ENCODE measurements at regions not wholly inside any gene's neighbourhood (a gene's known extent, or its start where the extent isn't known, plus 50 kb on each side); places are given as distances from the start of the nearest gene placed in this dataset.

DNA sequence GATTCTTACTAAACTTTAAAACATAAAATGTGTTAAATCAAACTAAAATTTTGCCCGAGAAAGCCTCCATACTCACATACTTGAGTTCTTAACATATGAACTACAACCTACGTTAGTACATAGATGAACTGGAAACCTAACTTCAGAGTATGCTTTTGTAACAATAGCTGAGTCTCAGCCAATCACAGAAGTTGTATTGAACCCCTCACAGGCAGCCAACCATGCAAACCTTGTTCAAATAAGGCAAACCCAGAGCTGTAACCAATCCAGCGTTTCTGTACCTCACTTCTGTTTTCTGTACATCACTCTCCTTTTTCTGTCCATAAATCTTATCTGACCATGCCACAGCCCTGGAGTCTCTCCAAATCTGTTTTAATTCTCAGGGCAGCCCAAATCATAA is 157.3 kb upstream of the COL1A2 start:
- no peaks in the 10 kb centered on the region for H3K27me3 ChIP-seq
- TF ChIP-seq, protein P1, sequence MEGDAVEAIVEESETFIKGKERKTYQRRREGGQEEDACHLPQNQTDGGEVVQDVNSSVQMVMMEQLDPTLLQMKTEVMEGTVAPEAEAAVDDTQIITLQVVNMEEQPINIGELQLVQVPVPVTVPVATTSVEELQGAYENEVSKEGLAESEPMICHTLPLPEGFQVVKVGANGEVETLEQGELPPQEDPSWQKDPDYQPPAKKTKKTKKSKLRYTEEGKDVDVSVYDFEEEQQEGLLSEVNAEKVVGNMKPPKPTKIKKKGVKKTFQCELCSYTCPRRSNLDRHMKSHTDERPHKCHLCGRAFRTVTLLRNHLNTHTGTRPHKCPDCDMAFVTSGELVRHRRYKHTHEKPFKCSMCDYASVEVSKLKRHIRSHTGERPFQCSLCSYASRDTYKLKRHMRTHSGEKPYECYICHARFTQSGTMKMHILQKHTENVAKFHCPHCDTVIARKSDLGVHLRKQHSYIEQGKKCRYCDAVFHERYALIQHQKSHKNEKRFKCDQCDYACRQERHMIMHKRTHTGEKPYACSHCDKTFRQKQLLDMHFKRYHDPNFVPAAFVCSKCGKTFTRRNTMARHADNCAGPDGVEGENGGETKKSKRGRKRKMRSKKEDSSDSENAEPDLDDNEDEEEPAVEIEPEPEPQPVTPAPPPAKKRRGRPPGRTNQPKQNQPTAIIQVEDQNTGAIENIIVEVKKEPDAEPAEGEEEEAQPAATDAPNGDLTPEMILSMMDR (IDR thresholded peaks at IDR 0.05) = no peak
- no peak overlapping the region for H3K27ac ChIP-seq
- no peaks in the 10 kb centered on the region for H3K36me3 ChIP-seq
- peaks cover 5 to 8% of the 10 kb centered on the region in 2 experiments for H3K4me1 ChIP-seq (ENCODE audit: control insufficient read depth in 1 of 2, insufficient read depth in 1 of 2, low read depth in 1 of 2, low read length in 1 of 2)
- H3K9me3 ChIP-seq = no peaks in the 10 kb centered on the region
- no peak overlapping the region for H3K4me3 ChIP-seq (ENCODE audit: low read depth in 1 of 2, low read length in 1 of 2)

DNA sequence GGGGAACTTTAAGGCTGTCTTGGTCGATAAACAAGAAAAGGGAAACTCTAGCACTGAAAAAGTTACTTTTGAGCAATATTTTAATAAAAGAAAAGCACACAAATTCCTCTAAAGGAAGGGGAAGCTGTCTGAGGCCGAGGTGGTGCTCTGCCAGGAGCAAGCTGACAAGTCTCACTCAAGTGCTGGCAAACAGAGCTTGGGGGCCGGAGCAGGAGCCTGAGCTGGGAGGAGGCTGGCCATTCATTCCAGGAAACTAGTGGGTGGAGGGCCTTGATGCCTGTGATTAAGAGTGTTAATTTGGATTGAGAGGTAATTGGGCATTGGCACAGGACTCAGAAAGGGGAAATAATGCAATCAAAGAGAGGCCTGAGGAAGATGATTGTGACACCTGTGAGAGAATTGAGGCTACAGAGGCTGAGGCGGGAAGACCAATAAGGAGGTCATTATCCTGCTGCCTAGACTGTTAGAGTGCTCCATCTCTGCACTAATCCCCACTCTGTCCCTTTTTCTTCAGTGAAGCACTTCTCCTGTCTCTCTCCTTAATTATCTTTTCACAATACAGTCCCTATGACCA is 154.9 kb upstream of the COL1A2 start:
- Histone ChIP-seq H3K27me3 (no peaks in the 10 kb centered on the region), H3K9me3 (no peaks in the 10 kb centered on the region), H3K36me3 (no peaks in the 10 kb centered on the region), H3K4me3 (ENCODE audit: low read depth in 1 of 2, low read length in 1 of 2) (no peak overlapping the region), H3K4me1 (ENCODE audit: control insufficient read depth in 1 of 2, insufficient read depth in 1 of 2, low read depth in 1 of 2, low read length in 1 of 2) (peaks cover 5 to 8% of the 10 kb centered on the region in 2 experiments), H3K27ac (no peak overlapping the region)
- TF ChIP-seq, protein P1 (IDR thresholded peaks at IDR 0.05) = no peak

DNA sequence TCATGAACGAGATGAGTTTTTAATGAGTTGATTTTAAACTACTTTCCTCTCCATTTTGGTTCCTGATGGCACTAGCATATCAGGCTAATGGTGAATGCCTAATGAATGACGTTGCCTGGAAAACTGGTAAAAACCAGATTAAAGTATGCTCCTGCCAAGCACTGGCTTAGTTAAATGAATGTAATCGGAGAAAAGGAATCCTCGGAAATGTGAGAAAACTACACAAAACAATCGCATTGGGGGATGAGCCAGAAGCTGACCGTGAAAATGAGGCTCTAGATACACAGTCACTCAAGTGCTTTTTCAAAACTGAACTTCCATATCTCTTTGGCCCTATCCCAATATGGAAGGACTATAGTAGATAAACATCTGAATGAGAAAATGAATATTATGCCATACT is 153.8 kb upstream of the COL1A2 start:
- TF ChIP-seq, protein P1 (IDR thresholded peaks at IDR 0.05) = no peak
- Histone ChIP-seq H3K4me3 (ENCODE audit: low read depth in 1 of 2, low read length in 1 of 2) (no peak overlapping the region), H3K9me3 (no peaks in the 10 kb centered on the region), H3K27ac (no peak overlapping the region), H3K4me1 (ENCODE audit: control insufficient read depth in 1 of 2, insufficient read depth in 1 of 2, low read depth in 1 of 2, low read length in 1 of 2) (peaks cover 5 to 8% of the 10 kb centered on the region in 2 experiments), H3K36me3 (no peaks in the 10 kb centered on the region), H3K27me3 (no peaks in the 10 kb centered on the region)

DNA sequence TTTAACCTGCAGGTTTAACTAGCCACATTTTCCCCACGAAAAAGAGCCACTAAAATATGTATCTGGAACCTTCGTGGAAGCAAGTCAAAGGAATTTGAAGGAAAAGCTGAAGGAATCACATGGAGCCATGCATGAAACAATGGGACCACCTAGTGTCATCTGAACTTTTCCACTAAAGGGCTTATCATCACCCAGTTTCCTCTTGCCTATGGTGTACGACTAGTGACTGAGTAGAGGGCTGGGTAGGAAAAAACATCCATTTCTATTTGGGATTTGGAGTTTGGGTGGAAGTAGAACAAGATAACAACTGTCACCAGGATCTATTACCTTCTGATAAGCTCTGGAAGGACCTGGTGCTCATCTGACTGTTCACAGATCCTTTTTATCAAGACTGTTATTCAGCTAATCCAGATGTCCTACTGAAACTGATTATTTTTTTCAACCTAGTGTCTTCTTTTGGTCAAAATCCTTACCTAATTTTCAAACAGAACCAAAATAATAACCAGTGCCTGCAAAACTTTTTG is 153.2 kb upstream of the COL1A2 start:
- H3K36me3 ChIP-seq = no peaks in the 10 kb centered on the region
- H3K9me3 ChIP-seq = no peaks in the 10 kb centered on the region
- peaks cover 5 to 8% of the 10 kb centered on the region in 2 experiments for H3K4me1 ChIP-seq (ENCODE audit: control insufficient read depth in 1 of 2, insufficient read depth in 1 of 2, low read depth in 1 of 2, low read length in 1 of 2)
- H3K27me3 ChIP-seq = no peaks in the 10 kb centered on the region
- TF ChIP-seq, protein P1 (IDR thresholded peaks at IDR 0.05) = no peak
- no peak overlapping the region for H3K27ac ChIP-seq
- H3K4me3 ChIP-seq (ENCODE audit: low read depth in 1 of 2, low read length in 1 of 2) = no peak overlapping the region

DNA sequence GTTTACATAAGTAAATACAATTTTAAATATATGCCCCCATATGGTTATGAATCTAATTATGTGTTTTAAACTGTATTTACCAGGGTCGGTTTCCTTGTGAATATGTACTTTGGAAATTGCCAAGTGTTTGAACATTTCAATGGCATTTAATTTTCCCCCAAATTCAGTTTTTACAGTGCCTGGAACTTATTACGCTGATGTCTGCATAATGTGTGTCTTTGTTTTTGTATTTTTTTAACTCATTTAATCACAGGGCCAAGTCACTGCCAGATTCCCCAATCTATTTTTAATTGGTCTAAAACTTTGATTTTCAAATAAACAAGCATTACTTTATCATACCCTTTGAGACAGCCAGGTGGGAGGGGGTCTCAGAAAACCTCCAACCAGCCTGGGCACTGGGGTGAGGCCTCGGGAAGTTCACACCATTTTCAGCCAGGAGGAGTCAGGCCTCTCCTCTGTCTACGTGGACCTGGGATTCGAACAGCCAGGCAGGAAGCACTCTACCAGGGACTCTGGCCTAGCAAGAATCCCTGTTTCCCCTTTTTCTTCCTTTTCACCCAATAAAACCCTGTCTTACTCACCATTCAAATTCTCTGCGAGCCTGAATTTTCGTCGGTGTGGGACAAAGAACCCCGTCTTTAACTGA is 151.5 kb upstream of the COL1A2 start:
- Histone ChIP-seq H3K4me3 (ENCODE audit: low read depth in 1 of 2, low read length in 1 of 2) (no peak overlapping the region), H3K27me3 (no peaks in the 10 kb centered on the region), H3K36me3 (no peaks in the 10 kb centered on the region), H3K27ac (no peak overlapping the region), H3K4me1 (ENCODE audit: control insufficient read depth in 1 of 2, insufficient read depth in 1 of 2, low read depth in 1 of 2, low read length in 1 of 2) (peaks cover 5 to 8% of the 10 kb centered on the region in 2 experiments), H3K9me3 (no peaks in the 10 kb centered on the region)
- TF ChIP-seq, protein P1 (IDR thresholded peaks at IDR 0.05) = no peak

Measured in neutrophil (primary cell).